ENCODE measurements at regions not wholly inside any gene's neighbourhood (a gene's known extent, or its start where the extent isn't known, plus 50 kb on each side); places are given as distances from the start of the nearest gene placed in this dataset.

DNA sequence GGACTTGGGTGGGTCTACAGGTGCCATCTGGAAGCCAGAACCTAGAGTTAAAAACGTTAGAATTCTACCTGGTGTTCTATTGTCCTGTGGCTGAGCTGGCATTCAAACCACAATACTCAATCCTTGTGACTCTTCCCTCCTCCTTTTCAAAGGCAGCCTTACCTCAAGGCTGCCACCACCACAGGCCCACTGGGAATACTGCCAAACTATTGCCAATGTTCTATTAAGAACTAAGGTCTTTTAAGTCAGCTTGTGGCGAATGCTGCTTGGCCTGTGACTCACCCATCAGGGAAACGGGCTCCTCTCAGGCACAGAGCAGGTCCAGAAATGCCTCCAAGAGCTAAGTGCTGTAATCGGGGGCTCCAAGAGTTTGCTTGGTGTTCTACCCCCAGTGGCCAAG, 1008.4 kb downstream of the JRKL start:
- Histone ChIP-seq H3K36me3 (ENCODE audit: control insufficient read depth, insufficient read depth, low read length) (no peaks in the 10 kb centered on the region), H3K27ac (ENCODE audit: low read depth, low read length) (no peak overlapping the region), H3K4me3 (ENCODE audit: low read length) (no peak overlapping the region), H3K27me3 (ENCODE audit: insufficient read depth, low read length, poor library complexity) (no peaks in the 10 kb centered on the region), H2AK5ac (ENCODE audit: low read length) (no peak overlapping the region), H2BK5ac (ENCODE audit: low read length) (no peak overlapping the region), H3K4ac (ENCODE audit: low read depth, low read length) (no peak overlapping the region), H3K23ac (ENCODE audit: low read length) (no peak overlapping the region), H4K5ac (ENCODE audit: low read length) (no peak overlapping the region), H3K4me1 (ENCODE audit: control insufficient read depth, low read depth, low read length) (no peaks in the 10 kb centered on the region), H3K56ac (ENCODE audit: low read length) (no peak overlapping the region), H3K4me2 (ENCODE audit: low read length) (no peak overlapping the region), H3K79me1 (ENCODE audit: low read length) (no peaks in the 10 kb centered on the region), H4K8ac (ENCODE audit: low read depth, low read length) (no peak overlapping the region), H2BK15ac (replicated peaks; ENCODE audit: low read depth) (no peak overlapping the region), H2BK120ac (ENCODE audit: low read depth, low read length) (no peak overlapping the region), H3K9ac (ENCODE audit: low read length) (no peak overlapping the region), H3K79me2 (ENCODE audit: control insufficient read depth, insufficient read depth, low read length) (no peaks in the 10 kb centered on the region), H3K18ac (ENCODE audit: low read length) (no peak overlapping the region)
- DNase-seq: no peak
- no CpG with 5 or more reads among the region's 4 CpGs for WGBS (ENCODE audit: extremely low coverage, insufficient coverage, low lambda C conversion rate)

DNA sequence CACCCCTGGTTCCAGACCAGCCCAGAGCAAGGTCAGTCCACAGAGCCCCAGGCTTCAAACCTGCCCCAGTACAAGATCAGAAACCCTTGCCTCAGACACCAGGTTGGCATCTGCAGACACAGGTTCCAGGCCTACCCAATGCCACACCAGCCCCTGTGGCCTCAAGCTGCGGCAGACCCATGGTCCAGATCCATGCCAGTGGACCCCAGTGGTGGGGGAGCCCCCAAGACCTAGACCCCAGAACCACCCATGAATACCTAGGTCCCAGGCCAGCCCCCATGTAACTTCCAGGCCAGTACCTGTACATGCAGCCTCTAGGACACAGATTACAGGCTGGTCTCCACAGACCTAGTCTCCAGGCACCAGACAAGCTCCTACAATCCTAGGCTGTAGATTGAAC, 1019.3 kb downstream of the JRKL start:
- no peak overlapping the region for H4K8ac ChIP-seq (ENCODE audit: low read depth, low read length)
- H2AK5ac ChIP-seq (ENCODE audit: low read length): no peak overlapping the region
- H3K79me1 ChIP-seq (ENCODE audit: low read length): no peaks in the 10 kb centered on the region
- H3K27ac ChIP-seq (ENCODE audit: low read depth, low read length): no peak overlapping the region
- WGBS (ENCODE audit: extremely low coverage, insufficient coverage, low lambda C conversion rate): no CpG with 5 or more reads among the region's 1 CpG
- no peak overlapping the region for H2BK15ac ChIP-seq (replicated peaks; ENCODE audit: low read depth)
- H3K4me3 ChIP-seq (ENCODE audit: low read length): no peak overlapping the region
- no peak overlapping the region for H3K4ac ChIP-seq (ENCODE audit: low read depth, low read length)
- H3K36me3 ChIP-seq (ENCODE audit: control insufficient read depth, insufficient read depth, low read length): no peaks in the 10 kb centered on the region
- H3K27me3 ChIP-seq (ENCODE audit: insufficient read depth, low read length, poor library complexity): no peaks in the 10 kb centered on the region
- no peak overlapping the region for H3K18ac ChIP-seq (ENCODE audit: low read length)
- H2BK120ac ChIP-seq (ENCODE audit: low read depth, low read length): no peak overlapping the region
- no peak overlapping the region for H3K56ac ChIP-seq (ENCODE audit: low read length)
- H3K4me2 ChIP-seq (ENCODE audit: low read length): no peak overlapping the region
- no peak overlapping the region for H4K5ac ChIP-seq (ENCODE audit: low read length)
- H3K79me2 ChIP-seq (ENCODE audit: control insufficient read depth, insufficient read depth, low read length): no peaks in the 10 kb centered on the region
- no peak overlapping the region for H2BK5ac ChIP-seq (ENCODE audit: low read length)
- DNase-seq: no peak
- H3K23ac ChIP-seq (ENCODE audit: low read length): no peak overlapping the region
- no peaks in the 10 kb centered on the region for H3K4me1 ChIP-seq (ENCODE audit: control insufficient read depth, low read depth, low read length)
- H3K9ac ChIP-seq (ENCODE audit: low read length): no peak overlapping the region

DNA sequence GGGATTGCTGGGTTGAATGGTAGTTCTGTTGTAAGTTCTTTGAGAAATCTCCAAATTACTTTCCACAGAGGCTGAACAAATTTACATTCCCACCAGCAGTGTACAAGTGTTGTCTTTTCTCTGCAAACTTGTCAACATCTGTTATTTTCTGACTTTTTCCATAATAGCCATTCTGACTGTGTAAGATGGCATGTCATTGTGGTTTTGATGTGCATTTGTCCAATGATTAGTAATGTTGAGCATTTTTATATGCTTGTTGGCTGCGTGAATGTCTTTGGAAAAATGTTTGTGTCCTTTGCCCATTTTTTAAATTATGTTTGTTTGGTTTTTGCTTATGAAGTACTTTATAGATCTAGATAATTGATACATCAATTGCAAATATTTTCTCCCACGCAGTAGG, 1025.0 kb downstream of the JRKL start:
- H3K18ac ChIP-seq (ENCODE audit: low read length): no peak overlapping the region
- H2BK15ac ChIP-seq (replicated peaks; ENCODE audit: low read depth): no peak overlapping the region
- H2AK5ac ChIP-seq (ENCODE audit: low read length): no peak overlapping the region
- no peak overlapping the region for H3K9ac ChIP-seq (ENCODE audit: low read length)
- no peak overlapping the region for H3K4me2 ChIP-seq (ENCODE audit: low read length)
- H3K4me1 ChIP-seq (ENCODE audit: control insufficient read depth, low read depth, low read length): no peaks in the 10 kb centered on the region
- no peaks in the 10 kb centered on the region for H3K79me2 ChIP-seq (ENCODE audit: control insufficient read depth, insufficient read depth, low read length)
- no peak for DNase-seq
- no peak overlapping the region for H3K23ac ChIP-seq (ENCODE audit: low read length)
- H3K56ac ChIP-seq (ENCODE audit: low read length): no peak overlapping the region
- no peak overlapping the region for H2BK120ac ChIP-seq (ENCODE audit: low read depth, low read length)
- no peak overlapping the region for H2BK5ac ChIP-seq (ENCODE audit: low read length)
- no peak overlapping the region for H3K27ac ChIP-seq (ENCODE audit: low read depth, low read length)
- no peaks in the 10 kb centered on the region for H3K79me1 ChIP-seq (ENCODE audit: low read length)
- WGBS (ENCODE audit: extremely low coverage, insufficient coverage, low lambda C conversion rate): no CpG with 5 or more reads among the region's 2 CpGs
- H4K8ac ChIP-seq (ENCODE audit: low read depth, low read length): no peak overlapping the region
- H4K5ac ChIP-seq (ENCODE audit: low read length): no peak overlapping the region
- H3K4ac ChIP-seq (ENCODE audit: low read depth, low read length): no peak overlapping the region
- peaks cover 1% of the 10 kb centered on the region for H3K27me3 ChIP-seq (ENCODE audit: insufficient read depth, low read length, poor library complexity)
- no peaks in the 10 kb centered on the region for H3K36me3 ChIP-seq (ENCODE audit: control insufficient read depth, insufficient read depth, low read length)
- no peak overlapping the region for H3K4me3 ChIP-seq (ENCODE audit: low read length)

DNA sequence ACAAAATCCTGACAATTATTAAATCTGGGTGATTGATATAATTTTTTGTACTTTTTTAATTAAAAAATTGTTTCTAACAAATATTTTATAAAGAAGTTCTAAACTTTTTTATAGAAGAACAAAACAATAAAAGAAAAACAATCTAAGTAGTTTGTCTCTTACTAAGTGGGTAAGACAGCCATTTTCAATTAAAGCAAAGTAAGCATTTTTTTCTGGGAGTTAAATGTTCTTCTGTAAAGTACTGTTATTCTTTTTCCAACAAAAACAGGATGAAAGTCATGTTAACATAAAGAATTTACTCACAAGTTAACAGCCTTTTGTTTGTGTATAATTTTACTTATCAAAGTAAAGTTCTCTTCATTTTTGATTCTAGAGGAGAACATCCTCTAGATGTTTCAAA, 1029.9 kb downstream of the JRKL start:
- Histone ChIP-seq H3K23ac (ENCODE audit: low read length) (no peak overlapping the region), H3K56ac (ENCODE audit: low read length) (no peak overlapping the region), H2BK5ac (ENCODE audit: low read length) (no peak overlapping the region), H2AK5ac (ENCODE audit: low read length) (no peak overlapping the region), H3K79me1 (ENCODE audit: low read length) (no peaks in the 10 kb centered on the region), H3K4ac (ENCODE audit: low read depth, low read length) (no peak overlapping the region), H2BK15ac (replicated peaks; ENCODE audit: low read depth) (no peak overlapping the region), H3K9ac (ENCODE audit: low read length) (no peak overlapping the region), H4K8ac (ENCODE audit: low read depth, low read length) (no peak overlapping the region), H3K4me3 (ENCODE audit: low read length) (no peak overlapping the region), H3K4me1 (ENCODE audit: control insufficient read depth, low read depth, low read length) (no peaks in the 10 kb centered on the region), H3K79me2 (ENCODE audit: control insufficient read depth, insufficient read depth, low read length) (no peaks in the 10 kb centered on the region), H2BK120ac (ENCODE audit: low read depth, low read length) (no peak overlapping the region), H3K18ac (ENCODE audit: low read length) (no peak overlapping the region), H4K5ac (ENCODE audit: low read length) (no peak overlapping the region), H3K36me3 (ENCODE audit: control insufficient read depth, insufficient read depth, low read length) (no peaks in the 10 kb centered on the region), H3K27ac (ENCODE audit: low read depth, low read length) (no peak overlapping the region), H3K4me2 (ENCODE audit: low read length) (no peak overlapping the region), H3K27me3 (ENCODE audit: insufficient read depth, low read length, poor library complexity) (peaks cover 1% of the 10 kb centered on the region)
- DNase-seq: no peak

DNA sequence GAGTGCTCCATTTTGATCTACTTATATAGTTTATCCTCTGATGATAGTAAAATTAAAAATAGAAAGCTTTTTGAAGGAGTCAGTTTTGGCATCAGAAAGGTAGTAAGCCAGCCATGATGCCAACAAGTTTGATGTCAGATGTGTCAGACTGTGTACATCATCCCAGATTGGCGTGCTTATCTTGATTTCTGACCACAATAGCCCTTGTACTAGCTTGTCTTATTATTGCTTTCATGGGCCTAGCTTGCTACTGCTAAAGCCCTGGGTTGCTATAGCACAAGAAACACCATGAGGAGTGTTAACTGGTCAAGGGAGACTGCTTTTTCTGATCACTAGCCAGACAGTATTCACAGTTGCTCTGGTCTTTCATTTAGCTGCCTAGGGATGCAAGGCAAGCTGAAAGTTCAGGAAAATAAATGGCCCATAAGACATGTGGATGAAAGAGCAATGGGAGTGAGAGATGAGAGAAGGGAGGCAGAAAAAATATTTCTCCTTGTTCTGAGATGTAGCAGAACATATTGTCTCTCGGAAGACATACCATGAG, 1038.5 kb downstream of the JRKL start:
- no CpG with 5 or more reads among the region's 2 CpGs for WGBS (ENCODE audit: extremely low coverage, insufficient coverage, low lambda C conversion rate)
- no peaks in the 10 kb centered on the region for H3K79me1 ChIP-seq (ENCODE audit: low read length)

DNA sequence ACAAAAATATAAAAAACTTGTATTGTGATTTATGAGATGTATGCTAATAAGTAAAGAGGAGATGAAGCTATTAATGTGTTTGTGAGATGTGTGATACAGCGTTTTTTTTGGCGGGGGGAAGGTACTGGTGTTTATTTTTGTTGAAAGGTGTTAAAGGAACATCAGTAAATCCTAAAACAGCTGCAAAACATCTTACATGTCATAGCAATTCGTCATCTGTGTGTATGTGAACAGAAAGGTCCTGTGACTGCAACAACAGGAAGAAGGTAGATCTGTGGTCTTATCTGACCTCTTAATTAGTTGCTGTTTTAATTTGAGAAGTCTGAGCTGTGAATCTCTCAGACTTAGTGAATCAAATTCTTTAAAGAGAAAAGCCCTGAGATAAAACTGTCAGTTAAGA, 1041.1 kb downstream of the JRKL start:
- Histone ChIP-seq H3K18ac (ENCODE audit: low read length) (no peak overlapping the region), H3K79me1 (ENCODE audit: low read length) (no peaks in the 10 kb centered on the region), H3K9ac (ENCODE audit: low read length) (no peak overlapping the region), H2AK5ac (ENCODE audit: low read length) (no peak overlapping the region), H3K4me3 (ENCODE audit: low read length) (no peak overlapping the region), H2BK15ac (replicated peaks; ENCODE audit: low read depth) (no peak overlapping the region), H3K27ac (ENCODE audit: low read depth, low read length) (no peak overlapping the region), H3K56ac (ENCODE audit: low read length) (no peak overlapping the region), H2BK5ac (ENCODE audit: low read length) (no peak overlapping the region), H3K4ac (ENCODE audit: low read depth, low read length) (no peak overlapping the region), H3K79me2 (ENCODE audit: control insufficient read depth, insufficient read depth, low read length) (no peaks in the 10 kb centered on the region), H3K27me3 (ENCODE audit: insufficient read depth, low read length, poor library complexity) (no peaks in the 10 kb centered on the region), H3K23ac (ENCODE audit: low read length) (no peak overlapping the region), H3K4me2 (ENCODE audit: low read length) (no peak overlapping the region), H3K36me3 (ENCODE audit: control insufficient read depth, insufficient read depth, low read length) (no peaks in the 10 kb centered on the region), H4K5ac (ENCODE audit: low read length) (no peak overlapping the region), H2BK120ac (ENCODE audit: low read depth, low read length) (no peak overlapping the region), H3K4me1 (ENCODE audit: control insufficient read depth, low read depth, low read length) (no peaks in the 10 kb centered on the region), H4K8ac (ENCODE audit: low read depth, low read length) (no peak overlapping the region)
- WGBS (ENCODE audit: extremely low coverage, insufficient coverage, low lambda C conversion rate): 100% methylated on average over 2 of the region's 3 CpGs
- DNase-seq: peak; percentile 47

More for the DNA sequence above, 1038.5 kb downstream of the JRKL start:
- H3K36me3 ChIP-seq (ENCODE audit: control insufficient read depth, insufficient read depth, low read length): no peaks in the 10 kb centered on the region
- no peak overlapping the region for H3K9ac ChIP-seq (ENCODE audit: low read length)
- no peak overlapping the region for H2BK120ac ChIP-seq (ENCODE audit: low read depth, low read length)
- H4K5ac ChIP-seq (ENCODE audit: low read length): no peak overlapping the region
- no peak overlapping the region for H3K56ac ChIP-seq (ENCODE audit: low read length)
- no peak overlapping the region for H4K8ac ChIP-seq (ENCODE audit: low read depth, low read length)
- H3K4me1 ChIP-seq (ENCODE audit: control insufficient read depth, low read depth, low read length): no peaks in the 10 kb centered on the region
- no peak overlapping the region for H3K4me3 ChIP-seq (ENCODE audit: low read length)
- DNase-seq: no peak
- no peak overlapping the region for H2AK5ac ChIP-seq (ENCODE audit: low read length)
- no peak overlapping the region for H2BK15ac ChIP-seq (replicated peaks; ENCODE audit: low read depth)
- H3K79me2 ChIP-seq (ENCODE audit: control insufficient read depth, insufficient read depth, low read length): no peaks in the 10 kb centered on the region
- no peak overlapping the region for H3K18ac ChIP-seq (ENCODE audit: low read length)
- H3K4ac ChIP-seq (ENCODE audit: low read depth, low read length): no peak overlapping the region
- no peak overlapping the region for H3K27ac ChIP-seq (ENCODE audit: low read depth, low read length)
- H2BK5ac ChIP-seq (ENCODE audit: low read length): no peak overlapping the region
- no peak overlapping the region for H3K23ac ChIP-seq (ENCODE audit: low read length)
- H3K4me2 ChIP-seq (ENCODE audit: low read length): no peak overlapping the region
- no peaks in the 10 kb centered on the region for H3K27me3 ChIP-seq (ENCODE audit: insufficient read depth, low read length, poor library complexity)

All from mesendoderm (in vitro differentiated cells).